ENCODE measurements at regions not wholly inside any gene's neighbourhood (a gene's known extent, or its start where the extent isn't known, plus 50 kb on each side); places are given as distances from the start of the nearest gene placed in this dataset.

DNA sequence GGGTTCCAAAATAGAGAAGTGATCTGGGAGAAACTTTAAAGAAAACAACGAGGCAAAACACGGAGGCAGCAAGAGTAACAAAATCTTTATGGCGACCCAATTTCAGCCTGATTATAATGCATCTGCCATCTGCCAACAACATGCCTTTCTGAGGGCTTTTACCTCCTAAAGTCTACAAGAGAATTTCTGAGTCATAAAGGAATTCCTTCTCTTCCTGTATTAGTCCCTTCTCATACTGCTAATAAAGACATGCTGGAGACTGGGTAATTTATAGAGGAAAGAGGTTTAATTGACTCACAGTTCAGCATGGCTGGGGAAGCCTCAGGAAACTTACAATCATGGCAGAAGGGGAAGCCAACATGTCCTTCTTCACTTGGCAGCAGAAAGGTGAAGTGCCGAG lies 226.6 kb downstream of the HACE1 start:
- TF ChIP-seq, protein P1, sequence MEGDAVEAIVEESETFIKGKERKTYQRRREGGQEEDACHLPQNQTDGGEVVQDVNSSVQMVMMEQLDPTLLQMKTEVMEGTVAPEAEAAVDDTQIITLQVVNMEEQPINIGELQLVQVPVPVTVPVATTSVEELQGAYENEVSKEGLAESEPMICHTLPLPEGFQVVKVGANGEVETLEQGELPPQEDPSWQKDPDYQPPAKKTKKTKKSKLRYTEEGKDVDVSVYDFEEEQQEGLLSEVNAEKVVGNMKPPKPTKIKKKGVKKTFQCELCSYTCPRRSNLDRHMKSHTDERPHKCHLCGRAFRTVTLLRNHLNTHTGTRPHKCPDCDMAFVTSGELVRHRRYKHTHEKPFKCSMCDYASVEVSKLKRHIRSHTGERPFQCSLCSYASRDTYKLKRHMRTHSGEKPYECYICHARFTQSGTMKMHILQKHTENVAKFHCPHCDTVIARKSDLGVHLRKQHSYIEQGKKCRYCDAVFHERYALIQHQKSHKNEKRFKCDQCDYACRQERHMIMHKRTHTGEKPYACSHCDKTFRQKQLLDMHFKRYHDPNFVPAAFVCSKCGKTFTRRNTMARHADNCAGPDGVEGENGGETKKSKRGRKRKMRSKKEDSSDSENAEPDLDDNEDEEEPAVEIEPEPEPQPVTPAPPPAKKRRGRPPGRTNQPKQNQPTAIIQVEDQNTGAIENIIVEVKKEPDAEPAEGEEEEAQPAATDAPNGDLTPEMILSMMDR (IDR thresholded peaks at IDR 0.05; ENCODE audit: poor library complexity, severe bottlenecking) = no peak
- TF ChIP-seq MXI1 (conservative IDR thresholded peaks at IDR 0.05; ENCODE audit: poor library complexity, severe bottlenecking) (no peak), TAF1 (IDR thresholded peaks at IDR 0.05; ENCODE audit: low read depth) (no peak), POLR2AphosphoS5 (IDR thresholded peaks at IDR 0.05) (no peak)
